ENCODE measurements at regions not wholly inside any gene's neighbourhood (a gene's known extent, or its start where the extent isn't known, plus 50 kb on each side); places are given as distances from the start of the nearest gene placed in this dataset.

GRCh38 chr3:4222574-4223175, 80.5 kb upstream of the SETMAR start:
- no peak for TF ChIP-seq CTCF (conservative IDR thresholded peaks at IDR 0.05; ENCODE audit: control insufficient read depth, insufficient read depth, low read depth, low read length)
- no peak overlapping the region for H3K4me3 ChIP-seq (ENCODE audit: control insufficient read depth, low read depth, low read length)
- DNase-seq (ENCODE audit: low read depth), result no peak

GRCh38 chr3:4223777-4224176, 79.4 kb upstream of the SETMAR start:
- TF ChIP-seq CTCF (conservative IDR thresholded peaks at IDR 0.05; ENCODE audit: control insufficient read depth, insufficient read depth, low read depth, low read length), result no peak
- no peak overlapping the region for H3K4me3 ChIP-seq (ENCODE audit: control insufficient read depth, low read depth, low read length)
- no peak for DNase-seq (ENCODE audit: low read depth)

GRCh38 chr3:4224331-4224730, 78.8 kb upstream of the SETMAR start:
- H3K4me3 ChIP-seq (ENCODE audit: control insufficient read depth, low read depth, low read length), result no peak overlapping the region
- DNase-seq (ENCODE audit: low read depth), result no peak
- TF ChIP-seq CTCF (conservative IDR thresholded peaks at IDR 0.05; ENCODE audit: control insufficient read depth, insufficient read depth, low read depth, low read length), result no peak

- no peak for TF ChIP-seq CTCF (conservative IDR thresholded peaks at IDR 0.05; ENCODE audit: control insufficient read depth, insufficient read depth, low read depth, low read length)
- no peak for DNase-seq (ENCODE audit: low read depth)
- H3K4me3 ChIP-seq (ENCODE audit: control insufficient read depth, low read depth, low read length), result no peak overlapping the region
Measured at GRCh38 chr3:4225005-4225471, 78.1 kb upstream of the SETMAR start.

- DNase-seq (ENCODE audit: low read depth), result no peak
- no peak overlapping the region for H3K4me3 ChIP-seq (ENCODE audit: control insufficient read depth, low read depth, low read length)
- TF ChIP-seq CTCF (conservative IDR thresholded peaks at IDR 0.05; ENCODE audit: control insufficient read depth, insufficient read depth, low read depth, low read length), result no peak
Measured at GRCh38 chr3:4228295-4228694, 74.9 kb upstream of the SETMAR start.

GRCh38 chr3:4231041-4231440, 72.1 kb upstream of the SETMAR start:
- DNase-seq (ENCODE audit: low read depth), result no peak

More at GRCh38 chr3:4231041-4231440, 72.1 kb upstream of the SETMAR start:
- H3K4me3 ChIP-seq (ENCODE audit: control insufficient read depth, low read depth, low read length), result no peak overlapping the region
- no peak for TF ChIP-seq CTCF (conservative IDR thresholded peaks at IDR 0.05; ENCODE audit: control insufficient read depth, insufficient read depth, low read depth, low read length)

Data from fibroblast of mammary gland (primary cell).